ENCODE measurements at regions not wholly inside any gene's neighbourhood (a gene's known extent, or its start where the extent isn't known, plus 50 kb on each side); places are given as distances from the start of the nearest gene placed in this dataset.

DNA sequence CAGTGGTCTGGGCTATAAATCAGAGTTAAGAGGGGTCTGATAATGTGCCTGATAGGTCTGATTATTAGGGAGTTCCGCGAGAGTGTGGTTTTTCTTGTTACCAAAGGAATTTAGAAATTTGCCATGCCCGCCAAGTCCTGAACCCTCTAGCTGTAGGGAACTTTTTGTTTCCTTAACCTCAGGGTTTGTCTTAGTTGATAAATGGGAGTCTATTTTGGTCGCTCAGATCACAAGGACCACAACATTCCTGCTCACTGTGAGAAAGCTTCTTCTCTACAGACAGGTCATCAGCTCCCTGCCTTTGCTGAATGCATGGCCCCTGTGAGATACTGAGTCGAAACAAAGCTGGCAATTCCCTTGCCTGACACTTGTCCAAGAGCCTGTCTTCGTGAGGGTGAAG is 497.8 kb downstream of the HS3ST4 start:
- Histone ChIP-seq H3K9me3 (ENCODE audit: control insufficient read depth, insufficient read depth, low read length) (peaks cover 4% of the 10 kb centered on the region), H3K4me3 (ENCODE audit: low read depth, low read length) (no peak overlapping the region), H3K27me3 (ENCODE audit: control insufficient read depth, insufficient read depth, low read length) (no peaks in the 10 kb centered on the region), H3K27ac (ENCODE audit: low read depth, low read length) (no peak overlapping the region)
- no peak for DNase-seq (ENCODE audit: low read depth, low spot score)
- TF ChIP-seq, protein P1, sequence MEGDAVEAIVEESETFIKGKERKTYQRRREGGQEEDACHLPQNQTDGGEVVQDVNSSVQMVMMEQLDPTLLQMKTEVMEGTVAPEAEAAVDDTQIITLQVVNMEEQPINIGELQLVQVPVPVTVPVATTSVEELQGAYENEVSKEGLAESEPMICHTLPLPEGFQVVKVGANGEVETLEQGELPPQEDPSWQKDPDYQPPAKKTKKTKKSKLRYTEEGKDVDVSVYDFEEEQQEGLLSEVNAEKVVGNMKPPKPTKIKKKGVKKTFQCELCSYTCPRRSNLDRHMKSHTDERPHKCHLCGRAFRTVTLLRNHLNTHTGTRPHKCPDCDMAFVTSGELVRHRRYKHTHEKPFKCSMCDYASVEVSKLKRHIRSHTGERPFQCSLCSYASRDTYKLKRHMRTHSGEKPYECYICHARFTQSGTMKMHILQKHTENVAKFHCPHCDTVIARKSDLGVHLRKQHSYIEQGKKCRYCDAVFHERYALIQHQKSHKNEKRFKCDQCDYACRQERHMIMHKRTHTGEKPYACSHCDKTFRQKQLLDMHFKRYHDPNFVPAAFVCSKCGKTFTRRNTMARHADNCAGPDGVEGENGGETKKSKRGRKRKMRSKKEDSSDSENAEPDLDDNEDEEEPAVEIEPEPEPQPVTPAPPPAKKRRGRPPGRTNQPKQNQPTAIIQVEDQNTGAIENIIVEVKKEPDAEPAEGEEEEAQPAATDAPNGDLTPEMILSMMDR (IDR thresholded peaks at IDR 0.05; ENCODE audit: low read depth, low read length), result no peak
- ChIA-PET POLR2A (no interaction called here), CTCF (interaction anchor here (0.6 kb wide), 1 partner anchor 921 kb away, joined by 10 read pairs; no protein-coding TSS in a partner anchor)

DNA sequence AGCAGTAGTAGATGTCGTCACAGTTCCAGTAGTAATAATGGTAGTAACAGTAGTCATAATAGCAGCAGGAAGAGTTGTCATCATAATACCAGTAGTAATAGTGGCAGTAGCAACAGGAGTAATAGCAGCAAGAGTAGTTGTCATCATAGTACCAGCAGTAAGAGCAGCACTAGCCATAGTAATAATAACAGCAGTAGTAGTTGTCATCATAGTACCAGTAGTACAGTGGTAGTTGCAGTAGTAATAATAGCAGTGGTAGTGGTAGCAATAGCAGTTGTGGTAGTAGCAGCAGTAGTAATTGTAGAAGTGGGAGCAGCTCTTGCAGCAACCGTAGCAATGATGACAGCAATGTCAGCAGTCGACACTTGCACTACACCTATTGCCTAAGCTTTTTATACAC is 502.8 kb downstream of the HS3ST4 start:
- ChIA-PET CTCF (no interaction called here), POLR2A (no interaction called here)
- H3K4me3 ChIP-seq (ENCODE audit: low read depth, low read length), result no peak overlapping the region
- DNase-seq (ENCODE audit: low read depth, low spot score), result no peak
- TF ChIP-seq, protein P1 (IDR thresholded peaks at IDR 0.05; ENCODE audit: low read depth, low read length), result no peak
- peaks cover 17% of the 10 kb centered on the region for H3K9me3 ChIP-seq (ENCODE audit: control insufficient read depth, insufficient read depth, low read length)
- H3K27me3 ChIP-seq (ENCODE audit: control insufficient read depth, insufficient read depth, low read length), result no peaks in the 10 kb centered on the region
- H3K27ac ChIP-seq (ENCODE audit: low read depth, low read length), result no peak overlapping the region

DNA sequence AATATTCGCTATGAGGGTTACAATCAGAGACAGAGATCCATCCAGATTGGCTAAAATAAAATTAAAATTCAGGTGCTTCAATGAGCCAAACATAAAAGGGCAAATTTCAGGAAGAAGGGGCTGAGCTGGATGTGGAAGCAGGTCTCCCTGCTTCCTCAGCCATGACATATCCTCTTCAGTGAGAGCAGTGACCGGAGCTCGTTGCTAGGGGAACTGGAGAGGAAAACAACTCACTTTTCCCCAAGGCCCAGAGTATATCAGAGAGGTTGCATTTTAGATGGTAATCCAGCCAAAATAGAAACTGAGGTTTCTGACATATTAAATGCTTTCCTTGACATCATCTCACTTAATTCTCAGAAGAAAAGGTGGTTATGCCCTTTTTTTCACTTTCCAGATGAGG is 503.5 kb downstream of the HS3ST4 start:
- Histone ChIP-seq H3K4me3 (ENCODE audit: low read depth, low read length) (no peak overlapping the region), H3K9me3 (ENCODE audit: control insufficient read depth, insufficient read depth, low read length) (peaks cover 19% of the 10 kb centered on the region), H3K27ac (ENCODE audit: low read depth, low read length) (no peak overlapping the region), H3K27me3 (ENCODE audit: control insufficient read depth, insufficient read depth, low read length) (no peaks in the 10 kb centered on the region)
- TF ChIP-seq, protein P1 (IDR thresholded peaks at IDR 0.05; ENCODE audit: low read depth, low read length), result no peak
- CTCF ChIA-PET, result no interaction called here
- POLR2A ChIA-PET, result no interaction called here
- DNase-seq (ENCODE audit: low read depth, low spot score), result no peak

DNA sequence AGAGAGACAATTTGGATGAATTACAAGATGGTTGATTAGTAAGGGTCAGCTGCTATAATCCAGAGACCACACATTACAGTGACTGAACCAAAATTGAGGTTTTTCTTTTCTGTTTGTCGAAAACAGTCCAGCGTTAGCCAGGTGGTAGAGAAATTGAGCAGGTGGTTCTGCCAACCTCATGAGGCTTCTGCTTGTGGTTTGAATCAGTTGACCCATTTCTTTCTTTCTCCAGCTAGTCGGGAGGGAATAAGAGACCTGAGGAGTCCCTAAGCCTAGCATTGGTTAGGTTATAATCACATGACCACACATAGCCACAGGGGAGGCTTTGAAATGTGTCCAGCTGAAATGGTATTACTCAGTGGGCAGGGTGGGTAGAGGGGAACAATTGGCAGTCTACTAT is 504.6 kb downstream of the HS3ST4 start:
- no peak for DNase-seq (ENCODE audit: low read depth, low spot score)
- Histone ChIP-seq H3K4me3 (ENCODE audit: low read depth, low read length) (no peak overlapping the region), H3K9me3 (ENCODE audit: control insufficient read depth, insufficient read depth, low read length) (peaks cover 20% of the 10 kb centered on the region), H3K27me3 (ENCODE audit: control insufficient read depth, insufficient read depth, low read length) (no peaks in the 10 kb centered on the region), H3K27ac (ENCODE audit: low read depth, low read length) (no peak overlapping the region)
- ChIA-PET POLR2A (no interaction called here), CTCF (no interaction called here)
- TF ChIP-seq, protein P1 (IDR thresholded peaks at IDR 0.05; ENCODE audit: low read depth, low read length), result no peak

DNA sequence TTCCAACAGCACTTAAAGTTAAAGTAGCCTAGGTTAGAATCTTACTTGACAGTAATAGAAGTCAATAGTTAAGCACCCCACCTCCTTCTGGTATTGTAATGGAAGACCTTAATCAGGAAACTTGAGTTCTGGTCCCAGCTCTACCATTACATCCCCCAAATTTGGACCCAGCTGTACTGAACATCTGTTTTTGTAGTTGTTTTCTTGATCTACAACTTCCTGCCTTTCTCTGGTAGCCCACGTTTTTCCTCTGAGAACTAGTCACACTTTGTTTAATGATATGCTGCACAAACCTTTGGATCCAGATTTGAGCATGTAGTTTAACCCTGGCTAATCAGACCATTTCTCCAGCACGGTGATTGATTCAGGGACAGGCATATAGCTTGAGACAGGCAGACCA is 505.0 kb downstream of the HS3ST4 start:
- CTCF ChIA-PET, result no interaction called here
- H3K9me3 ChIP-seq (ENCODE audit: control insufficient read depth, insufficient read depth, low read length), result peaks cover 17% of the 10 kb centered on the region
- TF ChIP-seq, protein P1 (IDR thresholded peaks at IDR 0.05; ENCODE audit: low read depth, low read length), result no peak
- no peak for DNase-seq (ENCODE audit: low read depth, low spot score)
- POLR2A ChIA-PET, result no interaction called here
- H3K27me3 ChIP-seq (ENCODE audit: control insufficient read depth, insufficient read depth, low read length), result no peaks in the 10 kb centered on the region
- H3K27ac ChIP-seq (ENCODE audit: low read depth, low read length), result no peak overlapping the region
- H3K4me3 ChIP-seq (ENCODE audit: low read depth, low read length), result no peak overlapping the region
